Lower lobe of right lung (tissue), 2 donors: ENCODE measurements at regions not wholly inside any gene's neighbourhood (a gene's known extent, or its start where the extent isn't known, plus 50 kb on each side); places are given as distances from the start of the nearest gene placed in this dataset.

Experiments used
- ATAC-seq, 2 donors: fragments of 200-7000 bp; cut with Tn5 transposase; one replicate each; pipeline ENCODE4 v1.9.1; 2020 to 2022; ENCODE audit warnings: mild to moderate bottlenecking in 2 of 2, moderate library complexity in 2 of 2
- DNase-seq: peaks from one replicate; pipeline ENCODE4 v3.0.0-alpha.2; 2020
- H3K27ac ChIP-seq: fragments of 200-600 bp; one replicate; pipeline ENCODE4 v1.8.0; 2022
- H3K27me3 ChIP-seq: fragments of 200-600 bp; one replicate; pipeline ENCODE4 v1.8.0; 2022; ENCODE audit warnings: low read depth
- H3K36me3 ChIP-seq: fragments of 200-600 bp; one replicate; pipeline ENCODE4 v1.8.0; 2022; ENCODE audit warnings: mild to moderate bottlenecking
- H3K4me1 ChIP-seq: fragments of 200-600 bp; one replicate; pipeline ENCODE4 v1.8.0; 2022
- H3K4me3 ChIP-seq: fragments of 200-600 bp; one replicate; pipeline ENCODE4 v1.8.0; 2022; ENCODE audit warnings: mild to moderate bottlenecking
- H3K9me3 ChIP-seq: fragments of 200-600 bp; one replicate; pipeline ENCODE4 v1.8.0; 2022
- intact Hi-C: fragments of 100-400 bp; cut with DNase I; formaldehyde crosslinking; loops from one replicate; pipeline ENCODE4 v1.11.0; 2022
- TF ChIP-seq, protein P1 (sequence below): fragments of 200-600 bp; IDR thresholded peaks from one replicate; pipeline ENCODE4 v1.8.0; 2022; ENCODE audit warnings: antibody characterized with exemption, mild to moderate bottlenecking
- donor health status: DM: no; HTN: yes; CAD: no; lungs with severe emphysema.

DNA sequence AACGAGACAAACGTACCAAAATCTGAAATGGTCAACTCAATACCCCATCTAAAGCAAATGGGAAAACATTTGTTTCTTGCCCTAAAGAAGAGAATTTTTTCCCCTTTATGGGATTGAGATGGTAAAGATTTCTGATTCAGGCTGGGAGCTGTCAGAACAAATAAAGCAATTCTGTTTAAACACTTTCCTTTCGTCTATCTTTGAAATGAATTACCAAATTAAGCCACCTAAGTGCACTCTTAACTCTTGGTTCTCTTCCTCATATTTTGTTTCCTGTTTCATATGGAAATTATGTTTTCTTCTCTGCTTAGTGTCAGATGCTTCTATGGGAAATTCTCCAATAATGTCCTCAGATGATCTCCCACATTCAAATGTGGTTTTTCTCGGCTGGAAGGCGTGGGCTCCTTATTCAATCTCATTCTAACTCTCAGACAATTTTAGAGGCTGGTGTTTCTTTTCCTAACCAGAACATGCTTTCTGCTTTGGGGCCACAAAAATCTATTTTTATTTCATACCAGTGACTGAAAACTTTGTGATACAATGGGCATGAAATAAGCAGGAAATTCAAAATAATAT, 50.3 kb upstream of the HPF1 start:
- Histone ChIP-seq H3K4me3 (no peak overlapping the region), H3K27ac (no peak overlapping the region), H3K27me3 (no peaks in the 10 kb centered on the region), H3K36me3 (no peaks in the 10 kb centered on the region), H3K9me3 (no peaks in the 10 kb centered on the region), H3K4me1 (no peaks in the 10 kb centered on the region)
- intact Hi-C loops, result no loop called here
- ATAC-seq (no peak), DNase-seq (no peak)
- TF ChIP-seq, protein P1, sequence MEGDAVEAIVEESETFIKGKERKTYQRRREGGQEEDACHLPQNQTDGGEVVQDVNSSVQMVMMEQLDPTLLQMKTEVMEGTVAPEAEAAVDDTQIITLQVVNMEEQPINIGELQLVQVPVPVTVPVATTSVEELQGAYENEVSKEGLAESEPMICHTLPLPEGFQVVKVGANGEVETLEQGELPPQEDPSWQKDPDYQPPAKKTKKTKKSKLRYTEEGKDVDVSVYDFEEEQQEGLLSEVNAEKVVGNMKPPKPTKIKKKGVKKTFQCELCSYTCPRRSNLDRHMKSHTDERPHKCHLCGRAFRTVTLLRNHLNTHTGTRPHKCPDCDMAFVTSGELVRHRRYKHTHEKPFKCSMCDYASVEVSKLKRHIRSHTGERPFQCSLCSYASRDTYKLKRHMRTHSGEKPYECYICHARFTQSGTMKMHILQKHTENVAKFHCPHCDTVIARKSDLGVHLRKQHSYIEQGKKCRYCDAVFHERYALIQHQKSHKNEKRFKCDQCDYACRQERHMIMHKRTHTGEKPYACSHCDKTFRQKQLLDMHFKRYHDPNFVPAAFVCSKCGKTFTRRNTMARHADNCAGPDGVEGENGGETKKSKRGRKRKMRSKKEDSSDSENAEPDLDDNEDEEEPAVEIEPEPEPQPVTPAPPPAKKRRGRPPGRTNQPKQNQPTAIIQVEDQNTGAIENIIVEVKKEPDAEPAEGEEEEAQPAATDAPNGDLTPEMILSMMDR, result no peak
